HL-60 (cell line): ENCODE measurements at regions not wholly inside any gene's neighbourhood (a gene's known extent, or its start where the extent isn't known, plus 50 kb on each side); places are given as distances from the start of the nearest gene placed in this dataset.

Experiments used
- DNase-seq, 2 experiments: peaks; one replicate each; pipeline ENCODE4 v3.0.0-alpha.2; 2010 to 2020; ENCODE audit warnings: low read depth in 1 of 2, low spot score in 1 of 2
- H3K27ac ChIP-seq: fragments of 250-450 bp; sonication (Bioruptor Pico); replicated peaks from 2 replicates; pipeline ENCODE4 v1.5.1; 2020; ENCODE audit warnings: mild to moderate bottlenecking, moderate library complexity
- H3K27me3 ChIP-seq: fragments of 250-450 bp; sonication (Bioruptor Pico); 2 replicates; pipeline ENCODE4 v1.5.1; 2021; ENCODE audit warnings: mild to moderate bottlenecking, moderate library complexity; ENCODE audit not compliant: insufficient read depth, poor library complexity, severe bottlenecking
- H3K4me3 ChIP-seq: replicated peaks from 2 replicates; pipeline ENCODE4 v1.5.1; 2011; ENCODE audit warnings: mild to moderate bottlenecking, control low read depth, low read length; ENCODE audit not compliant: insufficient read depth
- CTCF ChIP-seq: IDR thresholded peaks from one replicate; pipeline ENCODE4 v1.5.1; 2011; ENCODE audit warnings: low read length, control low read depth, inconsistent platforms; ENCODE audit not compliant: insufficient read depth
- GABPA ChIP-seq: IDR thresholded peaks from 2 replicates; pipeline ENCODE4 v1.6.1; 2012; ENCODE audit warnings: low read depth
- POLR2AphosphoS5 ChIP-seq: IDR thresholded peaks from 2 replicates; pipeline ENCODE4 v1.6.1; 2012; ENCODE audit warnings: low read depth
- REST ChIP-seq: IDR thresholded peaks from 2 replicates; pipeline ENCODE4 v1.6.1; 2012; ENCODE audit warnings: low read depth; ENCODE audit not compliant: insufficient replicate concordance
- SPI1 ChIP-seq: IDR thresholded peaks from 2 replicates; pipeline ENCODE4 v1.6.1; 2012; ENCODE audit warnings: low read depth, mild to moderate bottlenecking, borderline replicate concordance

GRCh38 chr5:136466041-136466415 is 100.7 kb upstream of the TRPC7 start:
- H3K4me3 ChIP-seq = no peak overlapping the region
- no peak overlapping the region for H3K27ac ChIP-seq
- H3K27me3 ChIP-seq = no peaks in the 10 kb centered on the region
- no peak for DNase-seq
- TF ChIP-seq CTCF = no peak
- no peak for TF ChIP-seq SPI1
- TF ChIP-seq REST = no peak
- no peak for TF ChIP-seq POLR2AphosphoS5
- TF ChIP-seq GABPA = no peak

GRCh38 chr5:136458481-136458880 is 93.1 kb upstream of the TRPC7 start:
- Histone ChIP-seq H3K27ac (no peak overlapping the region), H3K4me3 (no peak overlapping the region), H3K27me3 (no peaks in the 10 kb centered on the region)
- no peak for DNase-seq
- TF ChIP-seq SPI1 (no peak), POLR2AphosphoS5 (no peak), CTCF (no peak), REST (no peak), GABPA (no peak)

- TF ChIP-seq REST = no peak
- TF ChIP-seq CTCF = no peak
- TF ChIP-seq POLR2AphosphoS5 = no peak
- TF ChIP-seq SPI1 = no peak
- TF ChIP-seq GABPA = no peak
- Histone ChIP-seq H3K27me3 (no peaks in the 10 kb centered on the region), H3K27ac (no peak overlapping the region), H3K4me3 (no peak overlapping the region)
- no peak for DNase-seq
Measured at GRCh38 chr5:136457390-136458013, 92.2 kb upstream of the TRPC7 start.
